ENCODE measurements at regions not wholly inside any gene's neighbourhood (a gene's known extent, or its start where the extent isn't known, plus 50 kb on each side); places are given as distances from the start of the nearest gene placed in this dataset.
A peak's percentile ranks its signal among the peaks of the same experiment; 100 is the strongest.

- H3K9me3 ChIP-seq (ENCODE audit: control insufficient read depth, low read length) = no peaks in the 10 kb centered on the region
- H3K27me3 ChIP-seq (ENCODE audit: control insufficient read depth in 1 of 2, insufficient read depth in 1 of 2, low read length in 2 of 2) = peaks cover 0 to 3% of the 10 kb centered on the region in 2 experiments
- no peak overlapping the region for H3K4me3 ChIP-seq (ENCODE audit: insufficient read depth in 1 of 2, low read depth in 1 of 2, low read length in 2 of 2)
- peak; percentile 69 for DNase-seq
- no peaks in the 10 kb centered on the region for H3K79me1 ChIP-seq (replicated peaks; ENCODE audit: low read length, poor library complexity, severe bottlenecking)
- no peak overlapping the region for H3K4ac ChIP-seq (ENCODE audit: low read depth in 1 of 2, low read length in 2 of 2)
- no peak overlapping the region for H3K23ac ChIP-seq (ENCODE audit: low read length in 2 of 2)
- 61% methylated on average over 5 of the region's 5 CpGs for WGBS
- H2BK5ac ChIP-seq (ENCODE audit: low read depth, low read length, poor library complexity, severe bottlenecking) = no peak overlapping the region
- no peak overlapping the region for H2BK15ac ChIP-seq (ENCODE audit: low read depth, poor library complexity, severe bottlenecking)
- H2BK12ac ChIP-seq (ENCODE audit: low read length in 2 of 2) = no peak overlapping the region
- H2AK5ac ChIP-seq (ENCODE audit: low read length, severe bottlenecking) = no peak overlapping the region
- H4K91ac ChIP-seq (ENCODE audit: low read length) = no peak overlapping the region
- H3K9ac ChIP-seq (ENCODE audit: low read length) = peak overlapping the region; percentile 14
- H4K8ac ChIP-seq (ENCODE audit: low read length) = no peak overlapping the region
- H3K18ac ChIP-seq (ENCODE audit: low read depth in 1 of 2, low read length in 2 of 2) = no peak overlapping the region
- H3K14ac ChIP-seq (ENCODE audit: low read length in 2 of 2) = no peak overlapping the region
- no peak overlapping the region for H2AFZ ChIP-seq (ENCODE audit: low read depth, low read length)
- H2BK120ac ChIP-seq (ENCODE audit: low read depth, low read length) = no peak overlapping the region
- no peak overlapping the region for H3K4me2 ChIP-seq (ENCODE audit: low read length, poor library complexity, severe bottlenecking)
- H3K36me3 ChIP-seq (ENCODE audit: control insufficient read depth in 1 of 2, insufficient read depth in 2 of 2, low read depth in 1 of 2, low read length in 2 of 2) = no peaks in the 10 kb centered on the region
- no peak overlapping the region for H3K27ac ChIP-seq (ENCODE audit: low read length, poor library complexity, severe bottlenecking)
- H3K4me1 ChIP-seq (ENCODE audit: control insufficient read depth, insufficient read depth, low read depth, low read length) = peaks cover 4% of the 10 kb centered on the region
Measured at GRCh38 chr11:130551388-130551787, 102.9 kb downstream of the ADAMTS15 start.

DNA sequence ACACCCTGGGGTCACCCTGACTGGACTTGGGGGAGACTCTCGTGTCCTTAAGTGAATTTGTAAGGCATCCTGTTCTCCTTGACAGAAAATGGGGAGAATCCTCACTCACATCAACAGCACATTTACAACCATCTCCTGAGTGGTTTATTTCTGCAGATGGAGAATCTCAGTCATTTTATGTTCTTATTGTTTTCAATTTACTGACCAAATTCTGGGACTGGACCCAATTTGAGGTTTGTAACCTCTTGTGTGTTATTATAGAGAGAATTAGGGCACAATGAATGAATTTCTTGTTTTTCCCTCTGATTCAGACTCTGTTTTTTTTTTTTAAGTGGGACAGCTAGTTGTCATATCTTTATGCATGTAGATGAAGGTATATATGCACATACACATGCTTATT is 104.9 kb downstream of the ADAMTS15 start:
- H2BK12ac ChIP-seq (ENCODE audit: low read length in 2 of 2) = no peak overlapping the region
- H2BK120ac ChIP-seq (ENCODE audit: low read depth, low read length) = no peak overlapping the region
- H3K27me3 ChIP-seq (ENCODE audit: control insufficient read depth in 1 of 2, insufficient read depth in 1 of 2, low read length in 2 of 2) = peaks cover 0 to 3% of the 10 kb centered on the region in 2 experiments
- no peak overlapping the region for H4K91ac ChIP-seq (ENCODE audit: low read length)
- H3K9ac ChIP-seq (ENCODE audit: low read length) = no peak overlapping the region
- H3K27ac ChIP-seq (ENCODE audit: low read length, poor library complexity, severe bottlenecking) = no peak overlapping the region
- H3K4me2 ChIP-seq (ENCODE audit: low read length, poor library complexity, severe bottlenecking) = no peak overlapping the region
- no peak overlapping the region for H4K8ac ChIP-seq (ENCODE audit: low read length)
- H3K4ac ChIP-seq (ENCODE audit: low read depth in 1 of 2, low read length in 2 of 2) = no peak overlapping the region
- H2AK5ac ChIP-seq (ENCODE audit: low read length, severe bottlenecking) = no peak overlapping the region
- no peaks in the 10 kb centered on the region for H3K36me3 ChIP-seq (ENCODE audit: control insufficient read depth in 1 of 2, insufficient read depth in 2 of 2, low read depth in 1 of 2, low read length in 2 of 2)
- H2BK5ac ChIP-seq (ENCODE audit: low read depth, low read length, poor library complexity, severe bottlenecking) = no peak overlapping the region
- no peak for DNase-seq
- no peak overlapping the region for H3K14ac ChIP-seq (ENCODE audit: low read length in 2 of 2)
- no peaks in the 10 kb centered on the region for H3K9me3 ChIP-seq (ENCODE audit: control insufficient read depth, low read length)
- H3K23ac ChIP-seq (ENCODE audit: low read length in 2 of 2) = no peak overlapping the region
- H2AFZ ChIP-seq (ENCODE audit: low read depth, low read length) = no peak overlapping the region
- no CpG with 5 or more reads among the region's 1 CpG for WGBS
- no peak overlapping the region for H2BK15ac ChIP-seq (ENCODE audit: low read depth, poor library complexity, severe bottlenecking)
- H3K79me1 ChIP-seq (replicated peaks; ENCODE audit: low read length, poor library complexity, severe bottlenecking) = no peaks in the 10 kb centered on the region
- H3K18ac ChIP-seq (ENCODE audit: low read depth in 1 of 2, low read length in 2 of 2) = no peak overlapping the region
- H3K4me1 ChIP-seq (ENCODE audit: control insufficient read depth, insufficient read depth, low read depth, low read length) = peaks cover 1% of the 10 kb centered on the region
- H3K4me3 ChIP-seq (ENCODE audit: insufficient read depth in 1 of 2, low read depth in 1 of 2, low read length in 2 of 2) = no peak overlapping the region

DNA sequence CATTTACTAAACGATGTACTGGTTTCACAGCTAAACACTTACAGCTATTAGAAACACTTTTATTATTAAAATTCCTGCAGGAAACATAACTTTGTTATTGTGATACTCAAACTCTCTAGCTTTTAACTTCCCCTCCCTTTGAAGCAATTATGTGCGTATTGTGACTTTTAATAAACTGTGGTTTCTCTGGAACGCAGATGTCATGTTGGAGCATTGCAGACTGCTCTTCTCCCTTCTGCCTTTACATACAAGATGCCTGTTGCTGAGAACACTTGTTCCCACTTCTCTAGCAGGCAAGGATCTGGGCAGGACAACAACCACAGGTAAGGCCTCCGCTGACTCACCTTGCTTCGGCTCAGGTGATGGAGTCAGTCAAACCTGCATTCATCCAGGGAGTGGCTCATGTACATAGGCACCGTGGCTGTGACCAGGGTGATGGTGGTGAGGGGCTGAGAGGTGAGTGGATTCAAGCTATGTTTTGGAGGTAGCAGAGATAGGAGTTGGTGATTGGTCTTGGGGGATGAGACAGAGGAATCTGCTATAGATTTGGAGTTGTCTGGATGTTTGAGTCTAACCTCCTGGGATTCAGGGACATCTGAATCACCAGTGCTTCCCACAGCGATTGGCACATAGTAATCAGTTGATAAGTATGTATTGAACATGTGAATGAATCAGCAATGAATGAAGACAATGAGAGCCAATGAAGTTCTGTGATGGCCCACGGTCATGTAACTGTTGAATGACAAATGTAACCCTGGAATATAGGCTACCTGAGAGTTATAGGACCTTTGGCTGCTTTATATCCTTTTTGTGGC is 106.0 kb downstream of the ADAMTS15 start:
- no peak overlapping the region for H3K4me2 ChIP-seq (ENCODE audit: low read length, poor library complexity, severe bottlenecking)
- H3K9me3 ChIP-seq (ENCODE audit: control insufficient read depth, low read length) = no peaks in the 10 kb centered on the region
- H3K14ac ChIP-seq (ENCODE audit: low read length in 2 of 2) = peak overlapping the region in 1 of 2 experiments; percentile 79
- H2BK120ac ChIP-seq (ENCODE audit: low read depth, low read length) = no peak overlapping the region
- no peak overlapping the region for H3K27ac ChIP-seq (ENCODE audit: low read length, poor library complexity, severe bottlenecking)
- peaks cover 0 to 3% of the 10 kb centered on the region in 2 experiments for H3K27me3 ChIP-seq (ENCODE audit: control insufficient read depth in 1 of 2, insufficient read depth in 1 of 2, low read length in 2 of 2)
- no peak overlapping the region for H2AFZ ChIP-seq (ENCODE audit: low read depth, low read length)
- H3K18ac ChIP-seq (ENCODE audit: low read depth in 1 of 2, low read length in 2 of 2) = no peak overlapping the region
- H2BK15ac ChIP-seq (ENCODE audit: low read depth, poor library complexity, severe bottlenecking) = no peak overlapping the region
- H3K4me1 ChIP-seq (ENCODE audit: control insufficient read depth, insufficient read depth, low read depth, low read length) = no peaks in the 10 kb centered on the region
- H3K9ac ChIP-seq (ENCODE audit: low read length) = no peak overlapping the region
- H2BK5ac ChIP-seq (ENCODE audit: low read depth, low read length, poor library complexity, severe bottlenecking) = no peak overlapping the region
- H2AK5ac ChIP-seq (ENCODE audit: low read length, severe bottlenecking) = no peak overlapping the region
- peak; percentile 30 for DNase-seq
- no peak overlapping the region for H3K23ac ChIP-seq (ENCODE audit: low read length in 2 of 2)
- H3K4ac ChIP-seq (ENCODE audit: low read depth in 1 of 2, low read length in 2 of 2) = no peak overlapping the region
- WGBS = 88% methylated on average over 8 of the region's 8 CpGs
- no peak overlapping the region for H3K4me3 ChIP-seq (ENCODE audit: insufficient read depth in 1 of 2, low read depth in 1 of 2, low read length in 2 of 2)
- no peaks in the 10 kb centered on the region for H3K36me3 ChIP-seq (ENCODE audit: control insufficient read depth in 1 of 2, insufficient read depth in 2 of 2, low read depth in 1 of 2, low read length in 2 of 2)
- H4K8ac ChIP-seq (ENCODE audit: low read length) = no peak overlapping the region
- H2BK12ac ChIP-seq (ENCODE audit: low read length in 2 of 2) = peak overlapping the region in 1 of 2 experiments; percentile 64
- peak overlapping the region; percentile 81 for H4K91ac ChIP-seq (ENCODE audit: low read length)
- no peaks in the 10 kb centered on the region for H3K79me1 ChIP-seq (replicated peaks; ENCODE audit: low read length, poor library complexity, severe bottlenecking)

DNA sequence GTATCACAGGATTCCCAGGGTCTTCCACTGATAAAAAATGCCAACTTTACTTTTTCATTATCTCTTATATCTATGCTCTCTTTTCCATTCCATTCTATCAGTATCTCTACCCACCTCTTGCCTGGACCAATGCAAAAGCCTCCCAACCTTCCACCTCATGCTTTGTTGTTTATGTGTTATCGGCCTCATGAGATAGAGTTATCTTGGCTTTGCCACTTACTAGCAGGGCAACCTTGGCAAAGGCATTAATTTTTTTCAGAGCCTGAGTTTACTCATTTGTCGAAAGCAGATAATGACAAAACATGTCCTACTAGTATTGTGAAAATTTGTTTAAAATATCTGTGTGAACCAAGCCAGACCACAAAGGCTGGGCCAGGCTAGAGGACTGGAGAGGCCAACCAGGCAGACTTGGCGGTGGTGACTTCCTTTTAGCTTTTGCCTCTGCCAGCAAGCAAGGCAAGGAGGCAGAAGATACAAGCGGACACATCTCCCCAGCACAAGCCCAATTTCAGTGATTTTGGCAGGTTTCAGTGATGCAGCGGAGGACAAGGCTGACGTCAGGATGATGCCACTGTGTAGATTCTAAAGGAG is 106.9 kb downstream of the ADAMTS15 start:
- Histone ChIP-seq H3K9ac (ENCODE audit: low read length) (no peak overlapping the region), H3K4me2 (ENCODE audit: low read length, poor library complexity, severe bottlenecking) (no peak overlapping the region), H2BK15ac (ENCODE audit: low read depth, poor library complexity, severe bottlenecking) (no peak overlapping the region), H2BK5ac (ENCODE audit: low read depth, low read length, poor library complexity, severe bottlenecking) (no peak overlapping the region), H3K18ac (ENCODE audit: low read depth in 1 of 2, low read length in 2 of 2) (no peak overlapping the region), H2BK12ac (ENCODE audit: low read length in 2 of 2) (no peak overlapping the region), H3K4me1 (ENCODE audit: control insufficient read depth, insufficient read depth, low read depth, low read length) (no peaks in the 10 kb centered on the region), H3K9me3 (ENCODE audit: control insufficient read depth, low read length) (no peaks in the 10 kb centered on the region), H3K4ac (ENCODE audit: low read depth in 1 of 2, low read length in 2 of 2) (no peak overlapping the region), H2AK5ac (ENCODE audit: low read length, severe bottlenecking) (no peak overlapping the region), H3K27me3 (ENCODE audit: control insufficient read depth in 1 of 2, insufficient read depth in 1 of 2, low read length in 2 of 2) (peaks cover 0 to 3% of the 10 kb centered on the region in 2 experiments), H3K36me3 (ENCODE audit: control insufficient read depth in 1 of 2, insufficient read depth in 2 of 2, low read depth in 1 of 2, low read length in 2 of 2) (no peaks in the 10 kb centered on the region), H2BK120ac (ENCODE audit: low read depth, low read length) (no peak overlapping the region), H3K79me1 (replicated peaks; ENCODE audit: low read length, poor library complexity, severe bottlenecking) (no peaks in the 10 kb centered on the region), H4K8ac (ENCODE audit: low read length) (no peak overlapping the region), H3K23ac (ENCODE audit: low read length in 2 of 2) (no peak overlapping the region), H4K91ac (ENCODE audit: low read length) (no peak overlapping the region), H3K27ac (ENCODE audit: low read length, poor library complexity, severe bottlenecking) (no peak overlapping the region), H3K14ac (ENCODE audit: low read length in 2 of 2) (peak overlapping the region in 1 of 2 experiments; percentile 61), H2AFZ (ENCODE audit: low read depth, low read length) (no peak overlapping the region), H3K4me3 (ENCODE audit: insufficient read depth in 1 of 2, low read depth in 1 of 2, low read length in 2 of 2) (no peak overlapping the region)
- 93% methylated on average over 4 of the region's 6 CpGs for WGBS
- peak; percentile 34 for DNase-seq
